SJCRH30 (cell line): ENCODE measurements at regions not wholly inside any gene's neighbourhood (a gene's known extent, or its start where the extent isn't known, plus 50 kb on each side); places are given as distances from the start of the nearest gene placed in this dataset.
A peak's percentile ranks its signal among the peaks of the same experiment; 100 is the strongest.

Source experiments
- DNase-seq, 2 experiments: peaks; one replicate each; pipeline ENCODE4 v3.0.0-alpha.2; 2015 to 2020
- H3K27ac ChIP-seq: fragments of 250-450 bp; sonication (Bioruptor Pico); 2 replicates; pipeline ENCODE4 v1.5.1; 2020; ENCODE audit warnings: mild to moderate bottlenecking, moderate library complexity
- H3K27me3 ChIP-seq: fragments of 250-450 bp; sonication (Bioruptor Pico); 2 replicates; pipeline ENCODE4 v1.5.1; 2020; ENCODE audit warnings: mild to moderate bottlenecking, moderate library complexity
- H3K36me3 ChIP-seq: fragments of 250-450 bp; sonication (Bioruptor Pico); 2 replicates; pipeline ENCODE4 v1.5.1; 2020; ENCODE audit warnings: mild to moderate bottlenecking, moderate library complexity
- H3K4me1 ChIP-seq: fragments of 250-450 bp; sonication (Bioruptor Pico); 2 replicates; pipeline ENCODE4 v1.5.1; 2020; ENCODE audit warnings: mild to moderate bottlenecking, moderate library complexity
- H3K4me3 ChIP-seq: fragments of 250-450 bp; sonication (Bioruptor Pico); 2 replicates; pipeline ENCODE4 v1.5.1; 2020; ENCODE audit warnings: mild to moderate bottlenecking, moderate library complexity
- H3K9me3 ChIP-seq: fragments of 250-450 bp; sonication (Bioruptor Pico); replicated peaks from 2 replicates; pipeline ENCODE4 v1.5.1; 2020; ENCODE audit warnings: mild to moderate bottlenecking, moderate library complexity

GRCh38 chr18:28574175-28574574 lies 397.2 kb upstream of the CDH2 start:
- Histone ChIP-seq H3K4me3 (no peak overlapping the region), H3K9me3 (no peaks in the 10 kb centered on the region), H3K4me1 (no peaks in the 10 kb centered on the region), H3K27ac (no peak overlapping the region), H3K27me3 (no peaks in the 10 kb centered on the region), H3K36me3 (no peaks in the 10 kb centered on the region)
- DNase-seq: no peak

- no peak for DNase-seq
- H3K4me1 ChIP-seq: no peaks in the 10 kb centered on the region
- no peaks in the 10 kb centered on the region for H3K9me3 ChIP-seq
- H3K27me3 ChIP-seq: no peaks in the 10 kb centered on the region
- H3K4me3 ChIP-seq: no peak overlapping the region
- no peak overlapping the region for H3K27ac ChIP-seq
- no peaks in the 10 kb centered on the region for H3K36me3 ChIP-seq
Observed at GRCh38 chr18:28571929-28572328, 395.0 kb upstream of the CDH2 start.

DNA sequence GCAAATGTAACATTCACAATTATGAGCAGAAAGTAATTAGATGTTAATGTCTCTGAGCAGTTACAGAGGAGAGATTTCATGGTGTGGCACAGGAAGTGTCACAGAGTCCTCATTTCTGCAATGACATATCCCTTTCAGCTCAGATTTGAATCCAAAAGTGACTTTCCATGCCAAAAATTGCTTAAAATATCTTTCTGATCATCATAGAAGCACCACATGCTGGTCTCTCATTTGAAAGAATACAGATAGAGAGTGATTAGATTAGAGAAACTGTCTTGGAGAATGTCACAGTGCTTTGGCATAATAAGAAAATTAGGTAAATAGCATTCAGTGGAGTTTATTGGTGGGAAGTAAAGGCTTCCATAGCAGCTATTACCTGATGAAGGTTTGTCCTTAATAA lies 383.4 kb upstream of the CDH2 start:
- DNase-seq: no peak
- Histone ChIP-seq H3K27me3 (no peaks in the 10 kb centered on the region), H3K36me3 (no peaks in the 10 kb centered on the region), H3K4me3 (no peak overlapping the region), H3K4me1 (no peaks in the 10 kb centered on the region), H3K9me3 (no peaks in the 10 kb centered on the region), H3K27ac (no peak overlapping the region)

DNA sequence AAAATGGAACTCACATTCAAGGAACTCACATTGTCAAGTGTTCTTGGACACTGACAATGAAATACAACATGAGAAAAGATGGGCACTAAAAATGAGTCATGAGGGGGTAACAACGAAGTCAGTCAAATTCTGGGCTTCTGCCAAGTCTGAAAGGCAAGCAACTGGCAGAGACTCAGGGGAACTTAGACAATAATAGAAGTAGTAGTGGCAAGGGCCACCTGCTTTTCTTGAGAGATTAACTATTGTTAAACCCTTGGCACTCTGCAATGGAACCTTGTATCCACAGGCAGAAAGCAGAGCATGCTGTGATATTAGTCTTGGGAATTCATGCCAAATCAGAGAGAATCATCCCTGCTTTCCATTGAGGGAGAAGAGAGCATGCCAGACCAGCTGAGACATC lies 382.6 kb upstream of the CDH2 start:
- Histone ChIP-seq H3K27me3 (no peaks in the 10 kb centered on the region), H3K4me1 (no peaks in the 10 kb centered on the region), H3K36me3 (no peaks in the 10 kb centered on the region), H3K4me3 (no peak overlapping the region), H3K9me3 (no peaks in the 10 kb centered on the region), H3K27ac (no peak overlapping the region)
- peak in 1 of 2 experiments; percentile 1 for DNase-seq

DNA sequence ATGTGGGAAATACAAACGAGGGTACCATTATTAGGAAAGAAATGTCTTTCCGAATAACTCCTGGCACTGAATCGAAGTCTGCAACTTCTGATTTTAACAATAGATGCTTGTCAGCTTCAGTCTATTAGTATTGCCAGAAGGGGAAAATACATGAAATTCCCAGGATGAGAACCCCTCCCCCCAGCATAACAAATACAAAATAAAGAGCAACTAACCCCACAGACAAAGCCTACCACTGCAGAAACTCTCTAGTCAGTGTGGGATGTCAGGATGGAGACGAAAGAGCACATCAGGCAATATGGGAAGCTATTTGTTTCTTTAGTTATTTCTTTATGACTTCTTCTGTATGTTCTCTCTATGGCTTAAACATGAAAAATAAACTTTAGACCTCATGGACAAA lies 365.0 kb upstream of the CDH2 start:
- Histone ChIP-seq H3K27ac (no peak overlapping the region), H3K9me3 (no peaks in the 10 kb centered on the region), H3K36me3 (no peaks in the 10 kb centered on the region), H3K4me1 (no peaks in the 10 kb centered on the region), H3K27me3 (no peaks in the 10 kb centered on the region), H3K4me3 (no peak overlapping the region)
- DNase-seq: no peak

GRCh38 chr18:28541276-28541930 lies 364.5 kb upstream of the CDH2 start:
- no peak for DNase-seq
- Histone ChIP-seq H3K4me1 (no peaks in the 10 kb centered on the region), H3K36me3 (no peaks in the 10 kb centered on the region), H3K27ac (no peak overlapping the region), H3K27me3 (no peaks in the 10 kb centered on the region), H3K4me3 (no peak overlapping the region), H3K9me3 (no peaks in the 10 kb centered on the region)

DNA sequence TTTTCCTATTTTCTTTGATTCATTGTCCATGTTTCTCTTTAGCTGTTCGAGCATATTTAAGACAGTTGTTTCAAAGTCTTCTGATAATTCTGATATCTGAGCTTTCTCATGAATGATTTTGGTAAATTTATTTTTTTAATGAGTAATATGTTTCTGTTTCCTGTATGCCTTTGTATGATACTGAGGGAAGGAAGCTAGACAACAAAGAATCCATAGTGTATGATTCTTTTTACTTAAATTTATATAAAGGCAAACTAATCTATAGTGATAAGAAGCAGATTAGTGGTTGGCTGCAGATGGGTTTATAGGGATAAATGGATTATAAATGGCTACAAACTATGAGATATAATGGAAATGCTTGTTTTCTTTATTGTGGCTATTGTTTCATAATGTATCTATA lies 352.7 kb upstream of the CDH2 start:
- H3K9me3 ChIP-seq: no peaks in the 10 kb centered on the region
- DNase-seq: no peak
- no peak overlapping the region for H3K4me3 ChIP-seq
- no peak overlapping the region for H3K27ac ChIP-seq
- no peaks in the 10 kb centered on the region for H3K4me1 ChIP-seq
- no peaks in the 10 kb centered on the region for H3K36me3 ChIP-seq
- H3K27me3 ChIP-seq: no peaks in the 10 kb centered on the region

DNA sequence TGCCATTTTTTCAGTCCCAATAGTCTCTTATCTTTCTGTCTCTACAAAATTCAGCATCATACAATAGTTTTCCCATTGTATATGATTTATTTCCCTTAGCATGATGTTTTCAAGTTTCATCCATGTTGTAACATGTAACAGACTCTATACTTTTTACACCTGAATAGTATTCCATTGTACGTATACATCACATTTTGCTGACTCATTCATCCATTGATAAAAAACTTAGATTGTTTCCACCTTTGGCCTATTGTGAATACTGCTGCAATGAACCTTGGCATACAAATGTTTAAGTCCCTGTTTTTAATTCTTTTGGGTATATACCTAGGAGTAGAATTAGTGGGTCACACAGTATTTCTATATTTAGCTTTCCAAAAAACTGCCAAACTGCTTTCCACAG lies 349.3 kb upstream of the CDH2 start:
- no peak overlapping the region for H3K4me3 ChIP-seq
- no peak overlapping the region for H3K27ac ChIP-seq
- no peaks in the 10 kb centered on the region for H3K9me3 ChIP-seq
- no peak for DNase-seq
- H3K4me1 ChIP-seq: no peaks in the 10 kb centered on the region
- H3K36me3 ChIP-seq: no peaks in the 10 kb centered on the region
- H3K27me3 ChIP-seq: no peaks in the 10 kb centered on the region

- H3K27ac ChIP-seq: no peak overlapping the region
- no peaks in the 10 kb centered on the region for H3K36me3 ChIP-seq
- no peaks in the 10 kb centered on the region for H3K9me3 ChIP-seq
- H3K4me1 ChIP-seq: no peaks in the 10 kb centered on the region
- H3K27me3 ChIP-seq: no peaks in the 10 kb centered on the region
- no peak overlapping the region for H3K4me3 ChIP-seq
- DNase-seq: no peak
Observed at GRCh38 chr18:28523758-28524475, 347.0 kb upstream of the CDH2 start.

DNA sequence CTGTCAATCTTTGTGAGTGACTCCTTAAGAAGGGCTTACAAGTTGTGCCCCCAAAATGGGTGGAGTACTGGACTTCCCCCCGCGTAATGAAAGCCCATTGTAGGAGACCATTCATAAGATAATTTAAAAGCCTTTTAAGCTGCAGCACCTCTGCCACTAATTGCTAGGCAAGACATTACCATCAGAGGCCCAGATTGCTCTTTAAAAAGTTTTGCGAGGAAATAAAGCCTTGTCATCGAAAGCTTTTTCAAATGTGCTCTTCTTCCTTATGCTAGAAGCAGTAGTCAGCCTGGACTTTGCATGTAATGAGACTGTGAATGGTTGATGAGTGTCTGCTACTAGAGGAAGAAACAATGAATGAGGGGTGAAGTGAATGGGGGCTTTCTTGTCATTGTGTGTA lies 345.3 kb upstream of the CDH2 start:
- Histone ChIP-seq H3K4me3 (no peak overlapping the region), H3K36me3 (no peaks in the 10 kb centered on the region), H3K9me3 (no peaks in the 10 kb centered on the region), H3K27ac (no peak overlapping the region), H3K4me1 (no peaks in the 10 kb centered on the region), H3K27me3 (no peaks in the 10 kb centered on the region)
- DNase-seq: no peak

- no peaks in the 10 kb centered on the region for H3K27me3 ChIP-seq
- H3K4me1 ChIP-seq: no peaks in the 10 kb centered on the region
- no peak for DNase-seq
- H3K9me3 ChIP-seq: no peaks in the 10 kb centered on the region
- H3K4me3 ChIP-seq: no peak overlapping the region
- no peak overlapping the region for H3K27ac ChIP-seq
- no peaks in the 10 kb centered on the region for H3K36me3 ChIP-seq
Observed at GRCh38 chr18:28519997-28520396, 343.1 kb upstream of the CDH2 start.

GRCh38 chr18:28514699-28515098 lies 337.8 kb upstream of the CDH2 start:
- Histone ChIP-seq H3K27ac (no peak overlapping the region), H3K27me3 (no peaks in the 10 kb centered on the region), H3K4me3 (no peak overlapping the region), H3K4me1 (no peaks in the 10 kb centered on the region), H3K9me3 (no peaks in the 10 kb centered on the region), H3K36me3 (no peaks in the 10 kb centered on the region)
- no peak for DNase-seq

- Histone ChIP-seq H3K4me3 (no peak overlapping the region), H3K27ac (no peak overlapping the region)
Observed at GRCh38 chr18:28512357-28512756, 335.4 kb upstream of the CDH2 start.

GRCh38 chr18:28511413-28511821 lies 334.5 kb upstream of the CDH2 start:
- Histone ChIP-seq H3K27me3 (no peaks in the 10 kb centered on the region), H3K27ac (no peak overlapping the region)
- no peak for DNase-seq

More at GRCh38 chr18:28512357-28512756, 335.4 kb upstream of the CDH2 start:
- no peaks in the 10 kb centered on the region for H3K36me3 ChIP-seq
- DNase-seq: no peak
- no peaks in the 10 kb centered on the region for H3K9me3 ChIP-seq
- no peaks in the 10 kb centered on the region for H3K4me1 ChIP-seq
- no peaks in the 10 kb centered on the region for H3K27me3 ChIP-seq

GRCh38 chr18:28510210-28510609 lies 333.3 kb upstream of the CDH2 start:
- no peaks in the 10 kb centered on the region for H3K4me1 ChIP-seq
- H3K27ac ChIP-seq: no peak overlapping the region
- no peaks in the 10 kb centered on the region for H3K27me3 ChIP-seq
- H3K9me3 ChIP-seq: no peaks in the 10 kb centered on the region
- no peaks in the 10 kb centered on the region for H3K36me3 ChIP-seq
- DNase-seq: no peak
- no peak overlapping the region for H3K4me3 ChIP-seq

More at GRCh38 chr18:28511413-28511821, 334.5 kb upstream of the CDH2 start:
- Histone ChIP-seq H3K4me3 (no peak overlapping the region), H3K36me3 (no peaks in the 10 kb centered on the region), H3K9me3 (no peaks in the 10 kb centered on the region), H3K4me1 (no peaks in the 10 kb centered on the region)

- no peak overlapping the region for H3K4me3 ChIP-seq
- no peak overlapping the region for H3K27ac ChIP-seq
- H3K36me3 ChIP-seq: no peaks in the 10 kb centered on the region
- H3K27me3 ChIP-seq: no peaks in the 10 kb centered on the region
- DNase-seq: no peak
- no peaks in the 10 kb centered on the region for H3K4me1 ChIP-seq
- H3K9me3 ChIP-seq: no peaks in the 10 kb centered on the region
Observed at GRCh38 chr18:28504066-28504465, 327.1 kb upstream of the CDH2 start.
